ENCODE measurements at regions not wholly inside any gene's neighbourhood (a gene's known extent, or its start where the extent isn't known, plus 50 kb on each side); places are given as distances from the start of the nearest gene placed in this dataset.
"Not testable (repeated sequence)": the region's sequence is repeated elsewhere in the genome, so short reads cannot be mapped to it uniquely, and the experiment has no call there.

GRCh38 chr12:131530422-131530821 lies 180.5 kb upstream of the SFSWAP start:
- no peak for DNase-seq (ENCODE audit: low read depth in 2 of 3, low spot score in 2 of 3)

GRCh38 chr12:131533139-131533538 lies 177.8 kb upstream of the SFSWAP start:
- DNase-seq (ENCODE audit: low read depth in 2 of 3, low spot score in 2 of 3): no peak

- DNase-seq (ENCODE audit: low read depth in 2 of 3, low spot score in 2 of 3): no peak
Observed at GRCh38 chr12:131535779-131536178, 175.1 kb upstream of the SFSWAP start.

- DNase-seq (ENCODE audit: low read depth in 2 of 3, low spot score in 2 of 3): no peak
Observed at GRCh38 chr12:131536337-131536736, 174.6 kb upstream of the SFSWAP start.

GRCh38 chr12:131536766-131537165 lies 174.1 kb upstream of the SFSWAP start:
- DNase-seq (ENCODE audit: low read depth in 2 of 3, low spot score in 2 of 3): no peak

GRCh38 chr12:131537267-131537958 lies 173.5 kb upstream of the SFSWAP start:
- DNase-seq (ENCODE audit: low read depth in 2 of 3, low spot score in 2 of 3): no peak

GRCh38 chr12:131539381-131539780 lies 171.5 kb upstream of the SFSWAP start:
- no peak for DNase-seq (ENCODE audit: low read depth in 2 of 3, low spot score in 2 of 3)

GRCh38 chr12:131540138-131540623 lies 170.7 kb upstream of the SFSWAP start:
- DNase-seq (ENCODE audit: low read depth in 2 of 3, low spot score in 2 of 3): no peak

GRCh38 chr12:131541512-131541911 lies 169.4 kb upstream of the SFSWAP start:
- not testable (repeated sequence) for DNase-seq (ENCODE audit: low read depth in 2 of 3, low spot score in 2 of 3)

GRCh38 chr12:131542351-131542750 lies 168.5 kb upstream of the SFSWAP start:
- DNase-seq (ENCODE audit: low read depth in 2 of 3, low spot score in 2 of 3): no peak

- no peak for DNase-seq (ENCODE audit: low read depth in 2 of 3, low spot score in 2 of 3)
Observed at GRCh38 chr12:131543040-131543439, 167.8 kb upstream of the SFSWAP start.

GRCh38 chr12:131547555-131547954 lies 163.3 kb upstream of the SFSWAP start:
- DNase-seq (ENCODE audit: low read depth in 2 of 3, low spot score in 2 of 3): no peak

- no peak for DNase-seq (ENCODE audit: low read depth in 2 of 3, low spot score in 2 of 3)
Observed at GRCh38 chr12:131550121-131550520, 160.8 kb upstream of the SFSWAP start.

- DNase-seq (ENCODE audit: low read depth in 2 of 3, low spot score in 2 of 3): no peak
Observed at GRCh38 chr12:131551675-131552491, 159.0 kb upstream of the SFSWAP start.

GRCh38 chr12:131552492-131552863 lies 158.4 kb upstream of the SFSWAP start:
- no peak for DNase-seq (ENCODE audit: low read depth in 2 of 3, low spot score in 2 of 3)

- DNase-seq (ENCODE audit: low read depth in 2 of 3, low spot score in 2 of 3): no peak
Observed at GRCh38 chr12:131553096-131553777, 157.7 kb upstream of the SFSWAP start.

- no peak for DNase-seq (ENCODE audit: low read depth in 2 of 3, low spot score in 2 of 3)
Observed at GRCh38 chr12:131555197-131555846, 155.6 kb upstream of the SFSWAP start.

- DNase-seq (ENCODE audit: low read depth in 2 of 3, low spot score in 2 of 3): no peak
Observed at GRCh38 chr12:131555866-131556265, 155.0 kb upstream of the SFSWAP start.

- DNase-seq (ENCODE audit: low read depth in 2 of 3, low spot score in 2 of 3): no peak
Observed at GRCh38 chr12:131557078-131557709, 153.7 kb upstream of the SFSWAP start.

- no peak for DNase-seq (ENCODE audit: low read depth in 2 of 3, low spot score in 2 of 3)
Observed at GRCh38 chr12:131559517-131560516, 151.1 kb upstream of the SFSWAP start.

All from activated CD8-positive, alpha-beta memory T cell treated with anti-CD3 and anti-CD28 coated beads for 48 hours (primary cell).